Stimulated activated CD4-positive, alpha-beta T cell treated with anti-CD3 and anti-CD28 coated beads, Interleukin-2, amount 100 ng/mL, for 4 hours (primary cell): ENCODE measurements at regions not wholly inside any gene's neighbourhood (a gene's known extent, or its start where the extent isn't known, plus 50 kb on each side); places are given as distances from the start of the nearest gene placed in this dataset.
"Not testable (repeated sequence)": the region's sequence is repeated elsewhere in the genome, so short reads cannot be mapped to it uniquely, and the experiment has no call there.

Experiments
- DNase-seq: peaks from one replicate; pipeline ENCODE4 v3.0.0-alpha.2; 2020; ENCODE audit warnings: low read depth

GRCh38 chr5:166074582-166075481, 2216.6 kb upstream of the WWC1 start:
- DNase-seq: no peak

GRCh38 chr5:166083183-166083959, 2208.1 kb upstream of the WWC1 start:
- DNase-seq: no peak

GRCh38 chr5:166086568-166086967, 2204.9 kb upstream of the WWC1 start:
- no peak for DNase-seq

- DNase-seq: no peak
These were observed 2202.9 kb upstream of the WWC1 start for GRCh38 chr5:166088389-166089039.

GRCh38 chr5:166091931-166092330, 2199.5 kb upstream of the WWC1 start:
- no peak for DNase-seq

- DNase-seq: no peak
These were observed 2198.1 kb upstream of the WWC1 start for GRCh38 chr5:166093312-166093711.

- DNase-seq: no peak
These were observed 2188.5 kb upstream of the WWC1 start for GRCh38 chr5:166102947-166103346.

GRCh38 chr5:166111021-166111420, 2180.4 kb upstream of the WWC1 start:
- no peak for DNase-seq

- no peak for DNase-seq
These were observed 2174.1 kb upstream of the WWC1 start for GRCh38 chr5:166117072-166118066.

GRCh38 chr5:166119506-166119905, 2171.9 kb upstream of the WWC1 start:
- no peak for DNase-seq

GRCh38 chr5:166123717-166124116, 2167.7 kb upstream of the WWC1 start:
- DNase-seq: no peak

GRCh38 chr5:166127766-166128570, 2163.5 kb upstream of the WWC1 start:
- no peak for DNase-seq

GRCh38 chr5:166145107-166145506, 2146.3 kb upstream of the WWC1 start:
- DNase-seq: not testable (repeated sequence)

GRCh38 chr5:166163996-166164610, 2127.3 kb upstream of the WWC1 start:
- no peak for DNase-seq

GRCh38 chr5:166165596-166165995, 2125.8 kb upstream of the WWC1 start:
- DNase-seq: no peak

GRCh38 chr5:166166071-166166470, 2125.4 kb upstream of the WWC1 start:
- no peak for DNase-seq

GRCh38 chr5:166172597-166172996, 2118.8 kb upstream of the WWC1 start:
- no peak for DNase-seq

- DNase-seq: no peak
These were observed 2112.9 kb upstream of the WWC1 start for GRCh38 chr5:166178411-166179080.

GRCh38 chr5:166185185-166185584, 2106.3 kb upstream of the WWC1 start:
- DNase-seq: no peak
